H1 (cell line): ENCODE measurements at regions not wholly inside any gene's neighbourhood (a gene's known extent, or its start where the extent isn't known, plus 50 kb on each side); places are given as distances from the start of the nearest gene placed in this dataset.

Experiments
- CTCF ChIA-PET: fragments of 300-600 bp; sonication (Branson Sonifier 250); formaldehyde crosslinking; loops from one replicate; lab custom pipeline; 2021; ENCODE audit not compliant: partially characterized antibody; lab: Charles Lee
- POLR2A ChIA-PET: fragments of 300-600 bp; sonication (Branson Sonifier 250); formaldehyde crosslinking; loops from one replicate; lab custom pipeline; 2021; ENCODE audit warnings: inconsistent platforms; ENCODE audit not compliant: partially characterized antibody; lab: Charles Lee
- DNase-seq, 2 experiments: peaks; one replicate each; pipeline versions ENCODE4 v3.0.0 to v3.0.0-alpha.2; 2010 to 2022; ENCODE audit warnings: low spot score in 2 of 2, low read depth in 1 of 2, mixed read lengths in 1 of 2
- FAIRE-seq: peaks from 2 replicates; lab custom pipeline; 2011; peaks lifted over from hg19 to GRCh38; lab: Jason Lieb, UNC
- H2AFZ ChIP-seq: 2 replicates; pipeline ENCODE4 v1.8.1; 2012; ENCODE audit warnings: low read length, inconsistent platforms
- H2AK5ac ChIP-seq: 2 replicates; pipeline ENCODE4 v1.6.1; 2013; ENCODE audit warnings: low read depth, low read length
- H2BK120ac ChIP-seq: replicated peaks from 2 replicates; pipeline ENCODE3; 2013; ENCODE audit warnings: low read depth, low read length, inconsistent platforms
- H2BK12ac ChIP-seq: 2 replicates; pipeline ENCODE4 v1.6.1; 2013; ENCODE audit warnings: low read depth, low read length
- H2BK15ac ChIP-seq: 2 replicates; pipeline ENCODE4 v1.6.1; 2013; ENCODE audit warnings: low read length
- H2BK20ac ChIP-seq: 2 replicates; pipeline ENCODE4 v1.6.1; 2013; ENCODE audit warnings: low read length
- H2BK5ac ChIP-seq: 2 replicates; pipeline ENCODE4 v1.6.1; 2013; ENCODE audit warnings: low read depth, low read length
- H3K14ac ChIP-seq: 2 replicates; pipeline ENCODE4 v1.6.1; 2013; ENCODE audit warnings: inconsistent platforms; ENCODE audit not compliant: insufficient read length
- H3K18ac ChIP-seq: 2 replicates; pipeline ENCODE4 v1.6.1; 2013; ENCODE audit warnings: low read length; ENCODE audit errors: extremely low read depth
- H3K23ac ChIP-seq: 2 replicates; pipeline ENCODE4 v1.6.1; 2013; ENCODE audit warnings: inconsistent platforms; ENCODE audit not compliant: insufficient read length
- H3K23me2 ChIP-seq: 2 replicates; pipeline ENCODE4 v1.6.1; 2013; ENCODE audit warnings: low read depth, low read length
- H3K27ac ChIP-seq: 2 replicates; pipeline ENCODE4 v1.6.1; 2011; ENCODE audit warnings: low read depth, low read length, inconsistent platforms
- H3K27me3 ChIP-seq, 4 experiments: replicated peaks in 1 of 4; 1 replicate in 1 of 4; 2 replicates in 3 of 4; pipeline versions ENCODE4 v1.6.1 to v1.8.1; 2011 to 2013; ENCODE audit warnings: low read length in 3 of 4, mild to moderate bottlenecking in 3 of 4, inconsistent platforms in 2 of 4, mixed read lengths in 2 of 4, moderate library complexity in 1 of 4; ENCODE audit not compliant: control insufficient read depth in 3 of 4, insufficient read depth in 3 of 4; ENCODE audit errors: extremely low read depth in 1 of 4
- H3K36me3 ChIP-seq, 4 experiments: 2 replicates each; pipeline versions ENCODE4 v1.6.1 to v1.8.1; 2011 to 2013; ENCODE audit warnings: mild to moderate bottlenecking in 4 of 4, low read length in 3 of 4, moderate library complexity in 2 of 4, control low read depth in 1 of 4, inconsistent platforms in 1 of 4; ENCODE audit not compliant: insufficient read depth in 4 of 4, control insufficient read depth in 2 of 4
- H3K4ac ChIP-seq: replicated peaks from 2 replicates; pipeline ENCODE3; 2013; ENCODE audit warnings: low read length, low read depth, mixed read lengths, inconsistent platforms; ENCODE audit not compliant: insufficient read length
- H3K4me1 ChIP-seq, 4 experiments: replicated peaks in 1 of 4; 1 replicate in 1 of 4; 2 replicates in 3 of 4; pipeline versions ENCODE4 v1.6.1 to v1.8.1; 2011 to 2013; ENCODE audit warnings: low read length in 3 of 4, inconsistent platforms in 2 of 4, mixed read lengths in 1 of 4; ENCODE audit not compliant: insufficient read depth in 4 of 4, control insufficient read depth in 3 of 4
- H3K4me2 ChIP-seq, 2 experiments: 2 replicates each; pipeline versions ENCODE4 v1.6.1 to v1.8.1; 2011 to 2013; ENCODE audit warnings: low read depth in 2 of 2, low read length in 2 of 2, control low read depth in 1 of 2, inconsistent platforms in 1 of 2, mild to moderate bottlenecking in 1 of 2; ENCODE audit not compliant: insufficient read depth in 1 of 2
- H3K4me3 ChIP-seq, 4 experiments: fragments of 200-600, 300-600 bp in 1 of 4; sonication (generic), shearing (Covaris generic), sonication (Bioruptor Twin) in 1 of 4; 2 replicates each; pipeline versions ENCODE4 v1.5.1 to v1.8.1; 2011 to 2016; ENCODE audit warnings: low read length in 4 of 4, low read depth in 3 of 4, control low read depth in 2 of 4, inconsistent platforms in 2 of 4, mild to moderate bottlenecking in 2 of 4, mixed read lengths in 1 of 4, moderate library complexity in 1 of 4; ENCODE audit not compliant: insufficient read depth in 2 of 4; ENCODE audit errors: extremely low read depth in 1 of 4
- H3K56ac ChIP-seq: replicated peaks from 2 replicates; pipeline ENCODE3; 2013; ENCODE audit warnings: low read depth, mild to moderate bottlenecking, mixed read lengths, low read length, inconsistent platforms; ENCODE audit not compliant: insufficient read length
- H3K79me1 ChIP-seq: 2 replicates; pipeline ENCODE4 v1.6.1; 2013; ENCODE audit warnings: low read depth, low read length, control low read depth
- H3K79me2 ChIP-seq, 2 experiments: 2 replicates each; pipeline versions ENCODE4 v1.6.1 to v1.8.1; 2012 to 2013; ENCODE audit warnings: low read length in 2 of 2, mild to moderate bottlenecking in 2 of 2, inconsistent platforms in 1 of 2; ENCODE audit not compliant: insufficient read depth in 2 of 2, control insufficient read depth in 1 of 2
- H3K9ac ChIP-seq, 4 experiments: replicated peaks in 1 of 4; 1 replicate in 1 of 4; 2 replicates in 3 of 4; pipeline versions ENCODE4 v1.6.1 to v1.8.1; 2011 to 2013; ENCODE audit warnings: low read depth in 3 of 4, low read length in 3 of 4, control low read depth in 2 of 4, mild to moderate bottlenecking in 2 of 4, moderate library complexity in 2 of 4, inconsistent platforms in 1 of 4; ENCODE audit errors: extremely low read depth in 1 of 4
- H3K9me3 ChIP-seq, 2 experiments: 2 replicates each; pipeline versions ENCODE4 v1.6.1 to v1.8.1; 2012 to 2013; ENCODE audit warnings: mild to moderate bottlenecking in 2 of 2, moderate library complexity in 2 of 2, control low read depth in 1 of 2, inconsistent platforms in 1 of 2, low read depth in 1 of 2, low read length in 1 of 2, mixed read lengths in 1 of 2; ENCODE audit not compliant: insufficient read depth in 2 of 2
- H4K20me1 ChIP-seq, 2 experiments: replicated peaks in 1 of 2; 2 replicates each; pipeline versions ENCODE3 to v1.8.1; 2011 to 2013; ENCODE audit warnings: inconsistent platforms in 2 of 2, low read length in 2 of 2, mild to moderate bottlenecking in 1 of 2; ENCODE audit not compliant: insufficient read depth in 2 of 2, control insufficient read depth in 1 of 2
- H4K5ac ChIP-seq: 2 replicates; pipeline ENCODE4 v1.6.1; 2013; ENCODE audit warnings: low read length, low read depth, mixed read lengths, inconsistent platforms; ENCODE audit not compliant: insufficient read length
- H4K8ac ChIP-seq: 2 replicates; pipeline ENCODE4 v1.8.0; 2013; ENCODE audit warnings: mild to moderate bottlenecking, moderate library complexity, low read length, inconsistent platforms; ENCODE audit not compliant: insufficient read depth; ENCODE audit errors: extremely low read depth
- H4K91ac ChIP-seq: replicated peaks from 2 replicates; pipeline ENCODE3; 2013; ENCODE audit warnings: low read length, mixed read lengths, inconsistent platforms; ENCODE audit not compliant: insufficient read length
- CHD7 ChIP-seq: fragments of 300-600 bp; sonication (generic); IDR thresholded peaks from 2 replicates; pipeline ENCODE4 v1.7.1; 2012; ENCODE audit warnings: low read length, moderate library complexity, mild to moderate bottlenecking, inconsistent platforms; ENCODE audit not compliant: insufficient replicate concordance
- WGBS, 2 experiments: shearing (Covaris generic) in 1 of 2; methylation state at CpG; one replicate each; pipeline versions ENCODE4 v1.1.6 to v1.1.7; 2013 to 2015; ENCODE audit warnings: low lambda C conversion rate in 2 of 2, mixed read lengths in 2 of 2, inconsistent platforms in 1 of 2, low coverage in 1 of 2, missing lambda C conversion rate in 1 of 2; ENCODE audit not compliant: insufficient replicate concordance in 2 of 2, insufficient coverage in 1 of 2, insufficient read length in 1 of 2; ENCODE audit errors: extremely low coverage in 1 of 2, missing lambda C conversion rate in 1 of 2; 5-methylcytosine and 5-hydroxymethylcytosine counted together

DNA sequence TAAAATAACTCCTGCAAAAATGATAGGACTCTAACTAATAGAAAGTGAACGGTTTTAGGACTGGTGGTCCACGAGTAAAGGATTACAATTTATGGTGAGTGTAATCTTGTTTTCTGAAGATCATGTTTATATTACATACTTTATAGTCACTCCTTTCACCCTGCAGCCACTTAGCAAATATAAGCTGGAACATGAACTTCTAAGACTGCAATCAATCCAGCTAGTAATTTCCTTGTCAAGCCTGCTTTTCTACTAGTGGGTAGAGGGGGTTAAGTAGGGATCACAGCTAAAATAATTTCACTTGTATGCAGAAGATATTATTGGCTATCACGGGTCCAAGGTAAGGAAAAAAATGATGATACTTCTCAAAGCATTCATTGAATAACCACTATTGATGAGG is 125.5 kb upstream of the NETO1 start:
- Histone ChIP-seq H3K79me2 (no peaks in the 10 kb centered on the region), H2BK20ac (no peak overlapping the region), H3K27ac (no peak overlapping the region), H4K91ac (no peak overlapping the region), H2BK15ac (no peak overlapping the region), H2BK120ac (no peak overlapping the region), H3K4me3 (no peak overlapping the region), H4K5ac (no peak overlapping the region), H3K14ac (no peak overlapping the region), H3K4me2 (no peak overlapping the region), H3K18ac (no peak overlapping the region), H3K9ac (no peak overlapping the region), H2BK12ac (no peak overlapping the region), H3K56ac (no peak overlapping the region), H3K79me1 (no peaks in the 10 kb centered on the region), H3K23me2 (no peaks in the 10 kb centered on the region), H3K4me1 (no peaks in the 10 kb centered on the region), H3K23ac (no peak overlapping the region), H3K36me3 (no peaks in the 10 kb centered on the region), H3K9me3 (no peaks in the 10 kb centered on the region), H4K20me1 (no peaks in the 10 kb centered on the region), H2AFZ (no peak overlapping the region), H3K27me3 (no peaks in the 10 kb centered on the region), H2AK5ac (no peak overlapping the region), H3K4ac (no peak overlapping the region), H4K8ac (no peak overlapping the region), H2BK5ac (no peak overlapping the region)
- DNase-seq (no peak), FAIRE-seq (no peak)
- ChIA-PET CTCF (interaction anchor here (0.5 kb wide), 1 partner anchor 1360 kb away, joined by 3 read pairs; no protein-coding TSS in a partner anchor), POLR2A (no interaction called here)
- WGBS, 2 experiments = 92% methylated on average over 3 of the region's 3 CpGs; no CpG with 5 or more reads in 1 of the 2 experiments
- no peak for TF ChIP-seq CHD7
